Memory B cell (primary cell): ENCODE measurements at regions not wholly inside any gene's neighbourhood (a gene's known extent, or its start where the extent isn't known, plus 50 kb on each side); places are given as distances from the start of the nearest gene placed in this dataset.
"Not testable (repeated sequence)": the region's sequence is repeated elsewhere in the genome, so short reads cannot be mapped to it uniquely, and the experiment has no call there.

Experiments used
- ATAC-seq: fragments of 150-1000 bp; cut with Tn5 transposase; 2 replicates; pipeline ENCODE4 v1.10.0; 2021; ENCODE audit warnings: low read depth, mild to moderate bottlenecking, moderate library complexity
- DNase-seq, 2 donors: peaks; one replicate each; pipeline ENCODE4 v3.0.0; 2022; ENCODE audit warnings: low spot score in 2 of 2
- H3K27ac Mint-ChIP-seq: one replicate; pipeline ENCODE4 v1.8.0; 2022; ENCODE audit warnings: mild to moderate bottlenecking, moderate library complexity, mixed read lengths
- H3K27me3 Mint-ChIP-seq: one replicate; pipeline ENCODE4 v1.8.0; 2022; ENCODE audit warnings: mixed read lengths
- H3K36me3 Mint-ChIP-seq: one replicate; pipeline ENCODE4 v1.8.0; 2022; ENCODE audit warnings: mild to moderate bottlenecking, mixed read lengths
- H3K4me1 Mint-ChIP-seq: one replicate; pipeline ENCODE4 v1.8.0; 2022; ENCODE audit warnings: mixed read lengths
- H3K4me3 Mint-ChIP-seq: one replicate; pipeline ENCODE4 v1.8.0; 2022; ENCODE audit warnings: mild to moderate bottlenecking, moderate library complexity, mixed read lengths
- H3K9me3 Mint-ChIP-seq: one replicate; pipeline ENCODE4 v1.8.0; 2022; ENCODE audit warnings: mixed read lengths

GRCh38 chr7:65763114-65763513, 109.8 kb upstream of the VKORC1L1 start:
- DNase-seq, H3K4me1 Mint-ChIP-seq, ATAC-seq, H3K9me3 Mint-ChIP-seq, H3K27me3 Mint-ChIP-seq, H3K4me3 Mint-ChIP-seq: not testable (repeated sequence)
- Mint-ChIP-seq H3K36me3 (peaks cover 15% of the 10 kb centered on the region), H3K27ac (peak overlapping the region; percentile 82)

DNA sequence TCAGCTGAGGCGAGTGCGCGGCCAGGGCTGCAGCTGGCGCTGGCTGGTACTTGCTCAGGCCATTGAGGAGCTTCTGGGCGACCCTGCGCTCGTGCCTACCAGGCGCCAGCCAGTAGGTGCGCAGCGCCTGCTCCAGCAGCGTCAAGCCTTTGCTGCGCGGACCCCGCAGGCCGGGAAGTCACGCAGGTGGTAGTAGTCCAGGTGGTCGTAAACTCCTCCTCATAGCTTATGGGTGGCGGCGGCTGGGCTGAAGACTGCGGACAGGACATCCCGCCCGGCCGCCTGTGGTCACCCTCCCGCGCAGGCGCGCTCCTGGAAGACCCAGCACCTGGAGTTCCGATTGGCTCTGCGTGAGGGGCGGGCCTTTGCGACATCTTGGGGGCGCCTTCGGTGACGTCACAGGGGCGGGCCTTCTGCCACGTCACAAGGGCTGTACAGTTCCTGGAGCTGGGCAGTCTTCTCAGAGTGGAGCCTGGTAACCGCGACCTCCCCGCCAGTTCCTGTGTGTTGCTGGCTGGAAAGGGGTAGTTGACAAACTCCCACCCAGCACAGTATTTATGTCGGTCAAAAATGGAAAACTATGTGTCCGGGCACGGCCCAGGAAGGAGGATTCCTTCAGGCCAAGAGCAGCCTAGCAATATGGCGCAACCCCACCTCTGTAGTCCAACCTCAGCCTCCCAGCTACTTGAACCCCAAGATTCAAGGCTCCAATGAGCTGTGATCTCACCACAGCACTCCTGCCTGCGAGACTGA, 102.2 kb upstream of the VKORC1L1 start:
- H3K36me3 Mint-ChIP-seq, H3K9me3 Mint-ChIP-seq, H3K27me3 Mint-ChIP-seq, H3K4me1 Mint-ChIP-seq: not testable (repeated sequence)
- peak; percentile 88 to 90 for DNase-seq
- peak overlapping the region; percentile 90 for H3K4me3 Mint-ChIP-seq
- ATAC-seq, result peak; percentile 94
- peak overlapping the region; percentile 93 for H3K27ac Mint-ChIP-seq

DNA sequence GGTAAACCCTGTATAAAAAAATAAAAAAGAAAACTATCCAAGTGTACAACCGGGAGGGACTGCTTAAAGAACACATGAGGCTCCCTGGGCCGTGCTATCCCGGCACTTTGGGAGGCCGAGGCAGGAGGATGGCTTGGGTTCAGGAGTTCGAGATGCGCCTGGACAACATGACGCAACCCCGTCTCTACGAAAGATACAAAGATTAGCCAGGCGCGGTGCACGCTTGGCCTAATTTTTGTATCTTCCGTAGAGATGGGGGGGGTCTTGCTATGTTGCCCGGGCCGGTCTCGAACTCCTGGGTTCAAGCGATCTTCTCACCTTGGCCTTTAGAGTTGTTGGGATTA, 101.7 kb upstream of the VKORC1L1 start:
- not testable (repeated sequence) for ATAC-seq, H3K27me3 Mint-ChIP-seq, DNase-seq, H3K4me1 Mint-ChIP-seq, H3K9me3 Mint-ChIP-seq, H3K36me3 Mint-ChIP-seq
- Mint-ChIP-seq H3K27ac (peak overlapping the region; percentile 93), H3K4me3 (peak overlapping the region; percentile 90)

GRCh38 chr7:65776677-65777076, 96.2 kb upstream of the VKORC1L1 start:
- not testable (repeated sequence) for ATAC-seq, H3K27ac Mint-ChIP-seq, H3K9me3 Mint-ChIP-seq, H3K4me3 Mint-ChIP-seq, H3K36me3 Mint-ChIP-seq, H3K27me3 Mint-ChIP-seq, H3K4me1 Mint-ChIP-seq, DNase-seq

DNA sequence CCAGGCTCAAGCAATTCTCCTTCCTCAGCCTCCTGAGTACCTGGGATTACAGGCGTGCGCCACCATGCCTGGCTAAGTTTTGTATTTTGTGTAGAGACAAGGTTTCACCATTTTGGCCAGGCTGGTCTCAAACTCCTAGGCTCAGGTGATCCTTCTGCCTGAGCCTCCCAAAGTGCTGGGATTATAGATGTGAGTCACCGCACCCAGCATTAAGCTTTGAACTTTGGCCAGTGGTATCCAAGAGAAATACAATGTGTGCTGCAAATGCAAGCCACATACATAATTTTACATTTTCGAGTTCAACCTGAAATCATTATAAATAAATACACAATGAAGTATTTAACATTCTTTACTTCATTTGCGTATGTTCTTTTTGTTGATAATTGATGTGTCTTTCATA, 82.9 kb upstream of the VKORC1L1 start:
- H3K9me3 Mint-ChIP-seq, ATAC-seq, H3K4me3 Mint-ChIP-seq, DNase-seq, H3K27ac Mint-ChIP-seq, H3K36me3 Mint-ChIP-seq, H3K4me1 Mint-ChIP-seq, H3K27me3 Mint-ChIP-seq: not testable (repeated sequence)

DNA sequence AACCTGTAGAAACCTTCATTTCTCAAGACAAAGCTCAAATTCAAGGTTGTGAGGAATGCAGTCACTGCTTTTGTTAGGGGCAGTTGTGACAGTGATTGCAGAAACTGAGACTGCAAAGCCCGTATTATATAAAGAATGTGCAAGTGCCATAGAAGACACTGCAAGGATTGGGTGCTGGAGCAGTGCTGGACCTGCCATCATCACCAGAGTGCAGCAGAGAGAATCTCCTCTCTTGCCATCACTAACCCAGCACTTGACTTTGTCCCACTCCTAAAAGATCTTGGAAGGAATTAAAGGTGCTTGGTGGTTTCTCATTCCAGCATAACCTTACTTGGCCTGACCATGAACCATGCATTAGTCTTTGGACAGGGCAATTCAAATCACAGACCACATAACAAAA, 81.1 kb upstream of the VKORC1L1 start:
- not testable (repeated sequence) for H3K4me1 Mint-ChIP-seq, H3K27ac Mint-ChIP-seq, ATAC-seq, H3K9me3 Mint-ChIP-seq, H3K27me3 Mint-ChIP-seq, DNase-seq, H3K4me3 Mint-ChIP-seq, H3K36me3 Mint-ChIP-seq

DNA sequence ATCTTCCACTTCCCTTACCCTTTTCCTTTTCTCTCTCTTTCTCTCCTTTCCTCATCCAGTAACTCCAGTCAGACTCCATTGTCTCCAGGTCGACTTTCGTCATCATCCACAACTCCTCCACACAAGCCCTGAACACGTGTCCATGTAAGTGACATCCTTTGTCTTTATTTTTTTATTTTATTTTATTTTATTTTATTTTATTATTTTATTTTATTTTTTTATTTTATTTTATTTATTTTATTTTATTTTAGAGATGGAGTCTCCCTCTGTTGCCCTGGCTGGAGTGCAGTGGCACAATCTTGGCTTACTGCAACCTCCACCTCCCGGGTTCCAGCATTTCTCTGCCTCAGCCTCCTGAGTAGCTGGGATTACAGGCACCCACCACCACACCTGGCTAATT, 80.1 kb upstream of the VKORC1L1 start:
- not testable (repeated sequence) for H3K36me3 Mint-ChIP-seq, H3K27ac Mint-ChIP-seq, H3K27me3 Mint-ChIP-seq, H3K9me3 Mint-ChIP-seq, ATAC-seq, H3K4me1 Mint-ChIP-seq, H3K4me3 Mint-ChIP-seq, DNase-seq

GRCh38 chr7:65794671-65795391, 78.0 kb upstream of the VKORC1L1 start:
- H3K4me1 Mint-ChIP-seq, ATAC-seq, H3K4me3 Mint-ChIP-seq, H3K27ac Mint-ChIP-seq, H3K9me3 Mint-ChIP-seq, H3K36me3 Mint-ChIP-seq, H3K27me3 Mint-ChIP-seq, DNase-seq: not testable (repeated sequence)

GRCh38 chr7:65795392-65795716, 77.5 kb upstream of the VKORC1L1 start:
- not testable (repeated sequence) for ATAC-seq, H3K27ac Mint-ChIP-seq

DNA sequence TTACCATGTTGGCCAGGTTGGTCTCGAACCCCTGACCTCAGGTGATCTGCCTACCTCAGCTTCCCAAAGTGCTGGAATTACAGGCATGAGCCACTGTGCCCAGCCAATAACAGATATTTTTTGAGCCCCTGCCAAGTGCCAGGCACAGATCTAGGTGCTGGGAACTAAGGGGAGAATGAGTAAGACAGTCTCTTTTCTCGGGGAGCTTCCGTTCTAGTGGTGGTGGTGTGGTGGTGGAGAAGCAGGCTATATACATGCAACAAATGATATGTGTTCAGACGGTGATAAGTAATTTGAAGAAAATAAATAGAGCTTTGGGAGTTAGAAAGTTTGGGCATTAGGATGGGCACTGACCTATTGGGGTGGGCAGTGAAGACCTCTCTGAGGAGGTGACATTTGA, 76.7 kb upstream of the VKORC1L1 start:
- Mint-ChIP-seq H3K4me1 (no peaks in the 10 kb centered on the region), H3K36me3 (peaks cover 6% of the 10 kb centered on the region), H3K27me3 (no peaks in the 10 kb centered on the region), H3K9me3 (no peaks in the 10 kb centered on the region), H3K4me3 (no peak overlapping the region), H3K27ac (no peak overlapping the region)
- ATAC-seq (no peak), DNase-seq (no peak)

More at GRCh38 chr7:65795392-65795716, 77.5 kb upstream of the VKORC1L1 start:
- not testable (repeated sequence) for H3K9me3 Mint-ChIP-seq, DNase-seq, H3K4me1 Mint-ChIP-seq, H3K4me3 Mint-ChIP-seq, H3K27me3 Mint-ChIP-seq, H3K36me3 Mint-ChIP-seq

DNA sequence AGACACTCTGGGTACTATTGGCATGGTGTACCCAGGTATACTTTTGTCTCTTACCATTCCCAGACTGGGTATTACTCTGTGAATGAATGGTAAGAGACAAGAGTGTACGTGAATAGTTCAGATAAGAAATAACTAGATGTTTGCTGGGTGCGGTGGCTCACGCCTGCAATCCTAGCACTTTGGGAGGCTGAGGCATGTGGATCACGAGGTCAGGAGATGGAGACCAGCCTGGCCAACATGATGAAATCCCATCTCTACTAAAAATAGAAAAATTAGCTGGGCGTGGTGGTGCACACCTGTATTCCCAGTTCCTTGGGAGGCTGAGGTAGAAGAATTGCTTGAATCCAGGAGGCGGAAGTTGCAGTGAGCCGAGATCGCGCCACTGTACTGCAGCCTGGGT, 75.8 kb upstream of the VKORC1L1 start:
- DNase-seq, H3K4me1 Mint-ChIP-seq, H3K36me3 Mint-ChIP-seq, H3K27me3 Mint-ChIP-seq, H3K4me3 Mint-ChIP-seq, H3K27ac Mint-ChIP-seq, H3K9me3 Mint-ChIP-seq, ATAC-seq: not testable (repeated sequence)

DNA sequence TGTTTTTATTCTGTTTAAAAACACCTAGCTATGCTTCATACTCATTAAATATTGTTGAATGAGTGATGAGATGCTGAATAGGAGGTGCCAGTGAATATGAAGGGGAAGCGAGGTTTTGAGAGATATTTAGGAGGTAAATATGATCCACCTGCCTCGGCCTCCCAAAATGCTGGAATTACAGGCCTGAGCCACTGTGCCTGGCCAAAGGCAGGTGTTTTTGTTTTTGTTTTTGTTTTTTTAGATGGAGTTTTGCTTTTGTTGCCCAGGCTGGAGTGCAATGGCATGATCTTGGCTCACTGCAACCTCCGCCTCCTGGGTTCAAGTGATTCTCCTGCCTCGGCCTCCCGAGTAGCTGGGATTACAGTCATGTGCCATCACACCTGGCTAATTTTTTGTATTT, 75.3 kb upstream of the VKORC1L1 start:
- DNase-seq, H3K4me1 Mint-ChIP-seq, ATAC-seq, H3K27ac Mint-ChIP-seq, H3K27me3 Mint-ChIP-seq, H3K9me3 Mint-ChIP-seq, H3K36me3 Mint-ChIP-seq, H3K4me3 Mint-ChIP-seq: not testable (repeated sequence)

DNA sequence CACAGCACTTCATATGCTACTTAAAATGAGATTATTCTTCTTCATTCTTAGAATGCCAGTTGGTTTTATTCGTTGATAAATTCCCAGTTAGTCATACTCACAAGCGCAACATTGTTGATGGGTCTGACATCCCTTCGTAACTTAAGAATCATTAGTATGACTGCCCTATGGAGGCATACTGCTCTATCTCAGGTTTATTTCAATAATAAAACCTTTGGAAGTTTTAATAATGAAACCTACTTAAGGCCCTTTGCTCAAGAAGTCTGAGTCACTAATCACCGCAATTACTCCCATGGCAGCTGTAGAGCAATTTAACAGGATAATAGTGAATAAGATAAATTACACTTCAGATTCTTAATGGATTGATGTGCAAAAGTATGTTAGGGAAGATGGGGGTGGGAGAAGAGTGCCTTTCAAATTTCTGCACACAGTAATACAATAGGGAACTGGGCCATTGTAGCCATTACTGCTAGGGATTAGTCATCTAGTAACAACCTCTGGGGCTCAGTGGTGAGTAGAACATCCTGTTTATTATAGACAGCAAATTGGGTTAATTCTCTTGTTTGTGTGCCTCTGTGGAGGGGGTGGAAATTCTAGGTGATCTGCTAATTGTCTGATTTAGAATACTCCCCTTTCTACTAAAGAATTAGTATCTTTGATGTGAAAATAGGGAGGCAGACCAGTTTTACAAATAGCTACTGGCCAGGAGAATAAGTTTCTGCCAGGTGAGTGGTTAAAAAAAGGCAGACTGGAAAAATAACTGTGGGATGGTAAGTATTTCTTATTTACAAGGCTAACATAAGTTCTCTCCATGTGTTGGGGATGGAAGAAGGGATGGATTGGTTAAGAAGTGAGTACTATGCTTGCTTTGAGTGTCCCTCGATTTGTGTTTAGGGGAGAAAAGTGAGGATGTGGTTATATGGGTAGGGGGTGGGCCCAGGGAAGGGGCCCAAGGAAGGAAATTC, 74.5 kb upstream of the VKORC1L1 start:
- Mint-ChIP-seq H3K27me3 (no peaks in the 10 kb centered on the region), H3K4me1 (no peaks in the 10 kb centered on the region), H3K36me3 (peaks cover 6% of the 10 kb centered on the region), H3K27ac (no peak overlapping the region), H3K9me3 (no peaks in the 10 kb centered on the region), H3K4me3 (no peak overlapping the region)
- ATAC-seq (no peak), DNase-seq (no peak)

DNA sequence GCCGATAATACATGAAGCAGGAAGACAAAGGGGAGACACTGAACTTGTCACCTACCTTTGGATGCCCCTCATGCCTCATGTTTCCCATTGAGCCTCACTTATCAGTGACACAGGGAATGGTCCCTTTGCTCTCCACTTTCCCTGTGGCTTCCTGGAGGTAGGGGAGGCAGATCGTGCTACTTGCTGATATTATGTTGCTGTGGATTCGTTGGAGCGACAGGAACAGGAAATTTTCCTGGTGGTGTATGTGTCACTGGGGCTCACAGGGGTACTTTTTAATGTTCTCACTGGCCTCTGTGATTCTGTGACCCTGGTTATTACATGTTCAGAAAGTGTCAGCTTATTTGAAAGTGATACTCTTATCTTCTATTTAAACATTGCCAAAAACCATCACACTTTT, 72.7 kb upstream of the VKORC1L1 start:
- not testable (repeated sequence) for H3K4me1 Mint-ChIP-seq, H3K36me3 Mint-ChIP-seq, H3K9me3 Mint-ChIP-seq, H3K4me3 Mint-ChIP-seq, ATAC-seq, DNase-seq, H3K27me3 Mint-ChIP-seq, H3K27ac Mint-ChIP-seq
